ENCODE measurements at regions not wholly inside any gene's neighbourhood (a gene's known extent, or its start where the extent isn't known, plus 50 kb on each side); places are given as distances from the start of the nearest gene placed in this dataset.
"Not testable (repeated sequence)": the region's sequence is repeated elsewhere in the genome, so short reads cannot be mapped to it uniquely, and the experiment has no call there.

- TF ChIP-seq CTCF (conservative IDR thresholded peaks at IDR 0.05; ENCODE audit: low read depth, low read length); EZH2 (IDR thresholded peaks at IDR 0.05; ENCODE audit: low read length, unreplicated experiment); EZH2phosphoT487 (IDR thresholded peaks at IDR 0.05; ENCODE audit: borderline replicate concordance, low read length): not testable (repeated sequence)
Observed at GRCh38 chr4:3983518-3984125, 217.4 kb downstream of the ADRA2C start.

All from PC-3 (cell line).